HepG2 (cell line): ENCODE measurements at regions not wholly inside any gene's neighbourhood (a gene's known extent, or its start where the extent isn't known, plus 50 kb on each side); places are given as distances from the start of the nearest gene placed in this dataset.

Source experiments
- ATAC-seq: fragments of 200-7000 bp; cut with Tn5 transposase; 3 replicates; pipeline ENCODE4 v1.9.1; 2020; ENCODE audit warnings: mild to moderate bottlenecking, moderate library complexity
- BruUV-seq: library from RNA; stranded (reverse); fragments of 400-500 nt; replicated peaks from 2 replicates; lab custom pipeline; 2021; lab: Mats Ljungman, UMichigan
- CTCF ChIA-PET: fragments of 300-600 bp; formaldehyde crosslinking; extraction: SDS; loops from one replicate; lab custom pipeline; 2021; ENCODE audit warnings: low total read pairs, inconsistent platforms, low intra/inter-chr PET ratio; lab: Yijun Ruan, JAX
- POLR2A ChIA-PET: fragments of 350-600 bp; sonication (Branson Sonifier 250); formaldehyde crosslinking; loops from one replicate; lab custom pipeline; 2020; ENCODE audit warnings: antibody characterized with exemption, inconsistent platforms; lab: Yijun Ruan, JAX
- DNase-seq: peaks from one replicate; pipeline ENCODE4 v3.0.0-alpha.2; 2015; ENCODE audit warnings: low spot score
- FAIRE-seq: peaks from 3 replicates; lab custom pipeline; 2011; peaks lifted over from hg19 to GRCh38; lab: Jason Lieb, UNC
- H2AFZ ChIP-seq: one replicate; pipeline ENCODE4 v1.6.1; 2011; ENCODE audit warnings: low read length, inconsistent platforms
- H3K27ac ChIP-seq: fragments of 300-600 bp; 3 replicates; pipeline ENCODE4 v1.8.0; 2011; ENCODE audit warnings: mixed run types, mild to moderate bottlenecking, mixed read lengths, low read length, inconsistent platforms; ENCODE audit not compliant: insufficient read depth; ENCODE audit errors: extremely low read length
- H3K27me3 ChIP-seq, 2 experiments: fragments of 200-600 bp in 1 of 2; 2 replicates in 1 of 2; 3 replicates in 1 of 2; pipeline versions ENCODE4 v1.6.0 to v1.8.0; 2011; ENCODE audit warnings: low read length in 2 of 2, mild to moderate bottlenecking in 2 of 2, moderate library complexity in 2 of 2, inconsistent platforms in 1 of 2; ENCODE audit not compliant: insufficient read depth in 2 of 2, control insufficient read depth in 1 of 2
- H3K36me3 ChIP-seq, 2 experiments: fragments of 200-600 bp in 1 of 2; replicated peaks in 1 of 2; 2 replicates in 1 of 2; 3 replicates in 1 of 2; pipeline versions ENCODE4 v1.5.1 to v1.8.0; 2011; ENCODE audit warnings: low read length in 2 of 2, inconsistent platforms in 1 of 2; ENCODE audit not compliant: insufficient read depth in 2 of 2, control insufficient read depth in 1 of 2
- H3K4me1 ChIP-seq: 2 replicates; pipeline ENCODE4 v1.5.1; 2012; ENCODE audit warnings: low read length, inconsistent platforms; ENCODE audit not compliant: insufficient read depth
- H3K4me2 ChIP-seq: 2 replicates; pipeline ENCODE4 v1.6.0; 2011; ENCODE audit warnings: low read depth, low read length, inconsistent platforms
- H3K4me3 ChIP-seq, 3 experiments: fragments of 200-600 bp in 1 of 3; sonication (generic), shearing (Covaris generic) in 1 of 3; replicated peaks in 1 of 3; 2 replicates each; pipeline ENCODE4 v1.5.1; 2011 to 2016; ENCODE audit warnings: low read length in 3 of 3, inconsistent platforms in 2 of 3, low read depth in 2 of 3, mild to moderate bottlenecking in 2 of 3, control low read depth in 1 of 3, mixed read lengths in 1 of 3; ENCODE audit not compliant: insufficient read depth in 1 of 3
- H3K79me2 ChIP-seq: one replicate; pipeline ENCODE4 v1.6.1; 2011; ENCODE audit warnings: low read length, inconsistent platforms; ENCODE audit not compliant: insufficient read depth
- H3K9ac ChIP-seq: 2 replicates; pipeline ENCODE4 v1.6.0; 2011; ENCODE audit warnings: mild to moderate bottlenecking, low read depth, low read length, inconsistent platforms; ENCODE audit not compliant: insufficient read depth
- H3K9me3 ChIP-seq: 2 replicates; pipeline ENCODE4 v1.5.1; 2012; ENCODE audit warnings: mild to moderate bottlenecking, low read length
- H4K20me1 ChIP-seq: 2 replicates; pipeline ENCODE4 v1.6.0; 2011; ENCODE audit warnings: inconsistent platforms, mild to moderate bottlenecking, low read length, moderate library complexity; ENCODE audit not compliant: insufficient read depth
- BCLAF1 ChIP-seq: fragments of 450-650 bp; IDR thresholded peaks from 2 replicates; pipeline ENCODE4 v1.6.1; 2017; ENCODE audit warnings: mild to moderate bottlenecking
- ZNF503 ChIP-seq: sonication (generic); formaldehyde crosslinking; IDR thresholded peaks from 2 replicates; pipeline ENCODE4 v1.4.0; 2020; ENCODE audit warnings: missing genetic modification reagents
- ZNF788 ChIP-seq: sonication (generic); formaldehyde crosslinking; IDR thresholded peaks from 2 replicates; pipeline ENCODE4 v1.5.0; 2020; ENCODE audit warnings: mild to moderate bottlenecking, missing genetic modification reagents, borderline replicate concordance
- WGBS: methylation state at CpG from one replicate; pipeline ENCODE4 v1.1.6; 2017; ENCODE audit warnings: low lambda C conversion rate; 5-methylcytosine and 5-hydroxymethylcytosine counted together
- in situ Hi-C: cut with HindIII; loops from 2 replicates; pipeline ENCODE4 v1.10.0; 2017; ENCODE audit warnings: low pct_unique_long_range_greater_than_20kb; ENCODE audit not compliant: extremely low pct_ligation_motif_present
- intact Hi-C: fragments of 100-400 bp; cut with micrococcal nuclease; formaldehyde crosslinking; loops from one replicate; pipeline ENCODE4 v1.10.0; 2022; ENCODE audit not compliant: unreplicated experiment
- TF ChIP-seq, protein P1 (sequence below): sonication (generic); formaldehyde crosslinking; IDR thresholded peaks from 2 replicates; pipeline ENCODE4 v1.5.0; 2020; ENCODE audit warnings: mild to moderate bottlenecking, missing genetic modification reagents, borderline replicate concordance

DNA sequence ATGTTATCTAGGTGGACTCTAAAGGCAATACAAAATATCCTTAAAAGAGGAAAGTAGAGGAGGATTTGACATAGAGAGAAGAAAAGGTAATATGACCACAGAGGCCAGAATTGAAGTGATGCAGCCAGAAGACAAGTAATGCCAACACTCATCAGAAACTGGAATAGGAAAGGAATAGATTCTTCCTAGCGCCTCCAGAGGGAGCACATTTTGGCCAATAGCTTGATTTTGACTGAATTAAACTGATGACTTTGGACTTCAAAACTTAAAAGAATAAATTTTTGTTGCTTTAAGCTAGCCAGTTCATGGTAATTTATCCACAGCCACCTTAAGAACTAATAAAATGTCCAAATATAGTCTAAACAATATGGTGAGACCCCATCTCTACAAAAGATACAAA lies 1921.9 kb downstream of the OLFM4 start:
- in situ Hi-C loops (no loop called here), intact Hi-C loops (no loop called here)
- BruUV-seq: no TSS peak
- 11% methylated on average over 1 of the region's 1 CpG for WGBS
- Histone ChIP-seq H3K9ac (no peak overlapping the region), H3K27ac (no peak overlapping the region), H3K4me3 (no peak overlapping the region), H3K27me3 (no peaks in the 10 kb centered on the region), H4K20me1 (no peaks in the 10 kb centered on the region), H3K4me1 (no peaks in the 10 kb centered on the region)
- no peak for ATAC-seq
- POLR2A ChIA-PET: no interaction called here
- TF ChIP-seq BCLAF1 (no peak), ZNF788 (CRISPR knock-in tag) (no peak), ZNF503 (no peak)
- TF ChIP-seq, protein P1, sequence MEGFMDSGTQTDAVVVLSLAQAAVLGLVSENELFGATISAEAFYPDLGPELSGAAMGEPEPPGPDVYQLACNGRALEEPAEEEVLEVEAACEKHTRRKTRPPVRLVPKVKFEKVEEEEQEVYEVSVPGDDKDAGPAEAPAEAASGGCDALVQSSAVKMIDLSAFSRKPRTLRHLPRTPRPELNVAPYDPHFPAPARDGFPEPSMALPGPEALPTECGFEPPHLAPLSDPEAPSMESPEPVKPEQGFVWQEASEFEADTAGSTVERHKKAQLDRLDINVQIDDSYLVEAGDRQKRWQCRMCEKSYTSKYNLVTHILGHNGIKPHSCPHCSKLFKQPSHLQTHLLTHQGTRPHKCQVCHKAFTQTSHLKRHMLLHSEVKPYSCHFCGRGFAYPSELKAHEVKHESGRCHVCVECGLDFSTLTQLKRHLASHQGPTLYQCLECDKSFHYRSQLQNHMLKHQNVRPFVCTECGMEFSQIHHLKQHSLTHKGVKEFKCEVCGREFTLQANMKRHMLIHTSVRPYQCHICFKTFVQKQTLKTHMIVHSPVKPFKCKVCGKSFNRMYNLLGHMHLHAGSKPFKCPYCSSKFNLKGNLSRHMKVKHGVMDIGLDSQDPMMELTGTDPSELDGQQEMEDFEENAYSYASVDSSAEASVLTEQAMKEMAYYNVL (CRISPR knock-in tag): no peak
- TF ChIP-seq, all 625 proteins: peak for 0
- no peak overlapping the region for H3K4me2 ChIP-seq
- H3K36me3 ChIP-seq: no peaks in the 10 kb centered on the region
- CTCF ChIA-PET: no interaction called here
- H3K79me2 ChIP-seq: no peaks in the 10 kb centered on the region
- FAIRE-seq (no peak), DNase-seq (no peak)
- no peak overlapping the region for H2AFZ ChIP-seq
- H3K9me3 ChIP-seq: peaks cover 61% of the 10 kb centered on the region
